Choroid plexus epithelial cell (primary cell): ENCODE measurements at regions not wholly inside any gene's neighbourhood (a gene's known extent, or its start where the extent isn't known, plus 50 kb on each side); places are given as distances from the start of the nearest gene placed in this dataset.

ENCODE experiments used
- DNase-seq: peaks from one replicate; pipeline ENCODE4 v3.0.0-alpha.2; 2010; ENCODE audit warnings: low read depth
- H3K4me3 ChIP-seq: 2 replicates; pipeline ENCODE4 v1.5.1; 2011; ENCODE audit warnings: low read depth, mild to moderate bottlenecking, control low read depth, low read length, moderate library complexity
- TF ChIP-seq, protein P1 (sequence below): conservative IDR thresholded peaks from 2 replicates; pipeline ENCODE4 v1.5.1; 2011; ENCODE audit warnings: low read depth, mild to moderate bottlenecking, control low read depth, inconsistent platforms, low read length, moderate library complexity

- no peak overlapping the region for H3K4me3 ChIP-seq
- TF ChIP-seq, protein P1, sequence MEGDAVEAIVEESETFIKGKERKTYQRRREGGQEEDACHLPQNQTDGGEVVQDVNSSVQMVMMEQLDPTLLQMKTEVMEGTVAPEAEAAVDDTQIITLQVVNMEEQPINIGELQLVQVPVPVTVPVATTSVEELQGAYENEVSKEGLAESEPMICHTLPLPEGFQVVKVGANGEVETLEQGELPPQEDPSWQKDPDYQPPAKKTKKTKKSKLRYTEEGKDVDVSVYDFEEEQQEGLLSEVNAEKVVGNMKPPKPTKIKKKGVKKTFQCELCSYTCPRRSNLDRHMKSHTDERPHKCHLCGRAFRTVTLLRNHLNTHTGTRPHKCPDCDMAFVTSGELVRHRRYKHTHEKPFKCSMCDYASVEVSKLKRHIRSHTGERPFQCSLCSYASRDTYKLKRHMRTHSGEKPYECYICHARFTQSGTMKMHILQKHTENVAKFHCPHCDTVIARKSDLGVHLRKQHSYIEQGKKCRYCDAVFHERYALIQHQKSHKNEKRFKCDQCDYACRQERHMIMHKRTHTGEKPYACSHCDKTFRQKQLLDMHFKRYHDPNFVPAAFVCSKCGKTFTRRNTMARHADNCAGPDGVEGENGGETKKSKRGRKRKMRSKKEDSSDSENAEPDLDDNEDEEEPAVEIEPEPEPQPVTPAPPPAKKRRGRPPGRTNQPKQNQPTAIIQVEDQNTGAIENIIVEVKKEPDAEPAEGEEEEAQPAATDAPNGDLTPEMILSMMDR = no peak
- no peak for DNase-seq
Measured at GRCh38 chr15:39173426-39173825, 407.5 kb upstream of the THBS1 start.

DNA sequence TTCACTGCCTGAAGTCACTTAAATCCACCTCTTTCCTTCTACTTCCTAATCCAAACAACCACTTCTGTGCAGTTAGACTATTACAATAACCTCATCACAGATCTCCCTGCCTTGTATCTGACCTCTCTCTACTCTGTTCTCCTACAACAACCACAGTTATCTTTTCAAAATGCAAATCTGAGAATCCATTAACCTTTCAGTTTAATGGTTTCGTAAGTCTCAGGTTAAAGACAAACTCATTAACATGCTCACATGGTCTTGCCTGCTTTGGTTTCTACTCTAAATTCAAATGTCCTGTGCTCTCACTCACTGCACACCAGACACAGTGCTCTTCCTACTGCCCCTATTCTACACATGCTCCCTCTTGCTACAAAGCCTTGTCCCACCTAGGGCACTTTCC, 406.5 kb upstream of the THBS1 start:
- H3K4me3 ChIP-seq = no peak overlapping the region
- DNase-seq = no peak
- TF ChIP-seq, protein P1 = no peak

DNA sequence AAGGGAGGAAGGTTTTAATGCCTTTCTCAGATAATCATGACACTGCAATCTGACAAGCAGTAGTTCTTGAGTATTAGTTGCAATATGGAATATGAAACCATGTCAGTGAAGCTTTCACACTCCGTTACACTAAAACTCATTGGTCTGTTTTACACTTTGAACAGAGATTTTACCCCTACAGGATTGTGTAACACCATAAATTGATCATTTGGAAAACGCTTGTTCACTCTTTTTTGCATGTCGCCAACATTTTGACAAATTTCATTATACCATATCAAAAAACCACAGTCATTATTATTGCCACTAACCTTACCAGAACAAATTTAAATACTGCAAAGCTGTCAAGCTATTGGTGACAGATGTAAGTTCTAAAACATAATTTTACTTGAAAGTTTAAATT, 404.8 kb upstream of the THBS1 start:
- no peak overlapping the region for H3K4me3 ChIP-seq
- DNase-seq = no peak
- TF ChIP-seq, protein P1 = no peak

DNA sequence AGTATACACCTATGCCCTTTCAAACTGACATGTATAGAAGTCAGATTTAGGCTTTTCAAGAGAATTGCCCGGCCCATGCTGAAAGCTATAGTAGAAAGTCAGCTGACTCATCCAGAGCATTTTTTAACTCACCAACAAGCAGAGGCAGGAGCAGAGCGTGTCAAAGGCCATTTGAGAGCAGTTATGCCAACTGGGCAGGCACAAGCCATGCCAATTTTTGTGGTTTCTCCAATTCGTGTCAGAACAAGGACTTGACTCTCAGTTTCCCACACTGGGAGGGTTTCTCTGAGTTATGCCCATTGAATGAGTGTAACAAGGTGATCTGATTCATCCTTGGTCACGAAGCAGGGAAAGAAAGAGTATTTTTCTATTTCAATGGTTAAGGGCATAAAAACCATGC, 403.3 kb upstream of the THBS1 start:
- no peak for DNase-seq
- no peak overlapping the region for H3K4me3 ChIP-seq
- TF ChIP-seq, protein P1 = no peak

DNA sequence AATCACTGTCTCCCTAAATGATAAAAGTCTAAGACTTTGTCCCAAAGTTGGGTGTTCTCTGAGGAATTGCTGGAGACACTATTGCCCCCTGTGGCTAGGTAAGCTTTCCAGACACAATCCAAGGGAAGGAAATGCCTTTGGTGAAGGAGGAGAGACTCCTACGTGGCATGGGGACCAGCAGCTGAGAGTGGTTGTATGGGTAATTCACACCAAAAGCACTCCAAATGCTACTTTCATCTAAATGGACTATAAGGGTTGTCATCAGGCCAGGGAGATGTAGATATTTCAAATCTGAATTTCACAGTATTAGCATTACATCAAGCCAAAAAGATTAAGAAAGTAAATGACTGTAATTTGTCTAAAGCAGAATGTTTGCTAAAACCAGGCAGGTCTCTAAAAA, 400.8 kb upstream of the THBS1 start:
- DNase-seq = no peak
- no peak overlapping the region for H3K4me3 ChIP-seq
- TF ChIP-seq, protein P1 = no peak

DNA sequence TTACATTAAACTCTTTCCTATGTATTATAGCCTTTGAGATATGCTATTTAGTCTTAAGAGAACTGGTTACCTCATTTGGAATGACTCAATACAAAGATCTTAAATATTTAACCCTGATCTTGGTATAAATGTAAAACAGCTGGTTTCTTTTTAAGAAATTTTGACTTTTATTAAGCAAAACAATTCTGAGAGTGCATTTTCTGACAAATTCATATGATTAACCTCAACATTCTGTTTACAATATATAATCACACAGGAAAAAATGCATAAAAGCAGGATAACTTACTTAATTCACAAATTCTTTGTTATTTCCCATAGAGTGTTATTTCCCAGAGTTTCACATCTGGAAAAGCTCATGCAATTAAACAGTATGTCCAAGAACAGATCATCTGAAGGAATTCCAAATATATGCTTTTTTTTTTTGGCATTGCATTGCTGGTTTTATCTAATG, 400.4 kb upstream of the THBS1 start:
- peak; percentile 47 for DNase-seq
- TF ChIP-seq, protein P1 = no peak
- no peak overlapping the region for H3K4me3 ChIP-seq

GRCh38 chr15:39181056-39181747, 399.7 kb upstream of the THBS1 start:
- TF ChIP-seq, protein P1 = no peak
- no peak overlapping the region for H3K4me3 ChIP-seq
- no peak for DNase-seq
